D341Med (cell line): ENCODE measurements at regions not wholly inside any gene's neighbourhood (a gene's known extent, or its start where the extent isn't known, plus 50 kb on each side); places are given as distances from the start of the nearest gene placed in this dataset.
"Not testable (repeated sequence)": the region's sequence is repeated elsewhere in the genome, so short reads cannot be mapped to it uniquely, and the experiment has no call there.

Source experiments
- DNase-seq: peaks from one replicate; pipeline ENCODE4 v3.0.0; 2012; ENCODE audit warnings: low spot score

GRCh38 chr5:87198010-87198409 is 69.7 kb upstream of the RASA1 start:
- DNase-seq = no peak

DNA sequence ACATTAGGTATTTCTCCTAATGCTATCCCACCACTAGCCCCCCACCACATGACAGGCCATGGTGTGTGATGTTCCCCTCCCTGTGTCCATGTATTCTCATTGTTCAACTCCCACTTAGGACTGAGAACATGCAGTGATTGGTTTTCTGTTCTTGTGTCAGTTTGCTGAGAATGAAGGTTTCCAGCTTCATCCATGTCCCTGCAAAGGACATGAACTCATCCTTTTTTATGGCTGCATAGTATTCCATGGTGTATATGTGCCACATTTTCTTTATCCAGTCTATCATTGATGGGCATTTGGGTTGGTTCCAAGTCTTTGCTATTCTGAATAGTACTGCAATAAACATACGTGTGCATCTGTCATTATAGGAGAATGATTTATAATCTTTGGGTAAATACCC is 68.4 kb upstream of the RASA1 start:
- DNase-seq = not testable (repeated sequence)

DNA sequence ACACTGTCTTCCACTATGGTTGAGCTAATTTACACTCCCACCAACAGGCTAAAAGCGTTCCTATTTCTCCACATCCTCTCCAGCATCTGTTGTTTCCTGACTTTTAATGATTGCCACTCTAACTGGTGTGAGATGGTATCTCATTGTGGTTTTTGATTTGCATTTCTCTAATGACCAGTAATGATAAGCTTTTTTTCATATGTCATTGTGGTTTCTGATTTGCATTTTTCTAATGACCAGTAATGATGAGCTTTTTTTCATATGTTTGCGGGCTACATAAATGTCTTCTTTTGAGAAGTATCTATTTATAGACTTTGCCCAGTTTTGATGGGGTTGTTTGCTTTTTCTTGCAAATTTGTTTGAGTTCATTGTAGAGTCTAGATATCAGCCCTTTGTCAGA is 68.0 kb upstream of the RASA1 start:
- not testable (repeated sequence) for DNase-seq

DNA sequence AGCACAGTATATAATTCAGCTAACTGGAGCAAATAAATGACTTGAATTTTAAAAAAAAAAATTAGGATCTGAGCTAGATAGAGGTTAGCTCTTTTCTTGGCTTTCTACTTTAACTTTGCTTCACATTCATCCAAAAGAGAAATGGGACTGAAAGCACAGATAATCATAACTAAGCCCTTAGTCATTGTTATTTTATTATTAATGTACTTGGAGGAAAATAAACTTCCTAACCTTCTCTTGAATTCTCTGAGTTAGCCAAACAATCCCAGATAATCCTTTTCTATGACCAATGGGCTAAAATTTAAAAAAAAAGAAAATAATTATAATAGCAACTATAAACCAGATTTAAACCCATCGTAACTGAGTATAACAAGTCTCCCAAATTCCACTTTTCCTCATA is 57.6 kb upstream of the RASA1 start:
- DNase-seq = no peak

DNA sequence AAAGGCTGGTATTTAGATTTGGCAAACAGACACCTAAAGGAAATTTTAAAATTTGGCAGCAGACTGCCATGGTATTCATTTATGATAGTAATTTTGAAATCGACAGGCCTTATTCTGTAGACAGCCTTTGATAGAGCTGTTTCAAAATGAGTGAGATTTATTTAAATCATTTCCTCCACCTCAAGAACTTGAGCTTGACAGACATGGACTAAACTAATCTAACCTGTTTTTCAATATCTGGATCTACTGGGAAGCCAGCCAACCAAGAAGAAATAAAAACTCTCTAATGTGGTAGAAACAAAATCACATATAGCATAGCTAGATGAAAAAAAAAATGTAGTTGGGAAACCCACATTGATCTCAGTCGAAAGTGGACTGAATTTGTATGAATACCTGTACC is 56.9 kb upstream of the RASA1 start:
- no peak for DNase-seq

GRCh38 chr5:87211676-87212075 is 56.0 kb upstream of the RASA1 start:
- DNase-seq = no peak

- not testable (repeated sequence) for DNase-seq
Measured at GRCh38 chr5:87212183-87212582, 55.5 kb upstream of the RASA1 start.

- DNase-seq = not testable (repeated sequence)
Measured at GRCh38 chr5:87217480-87217879, 50.2 kb upstream of the RASA1 start.
